IMR-90 (cell line): ENCODE measurements at regions not wholly inside any gene's neighbourhood (a gene's known extent, or its start where the extent isn't known, plus 50 kb on each side); places are given as distances from the start of the nearest gene placed in this dataset.

ENCODE experiments used
- ATAC-seq: fragments of 200-7000 bp; cut with Tn5 transposase; 2 replicates; pipeline ENCODE4 v1.9.1; 2020; ENCODE audit warnings: low read depth, mild to moderate bottlenecking, moderate library complexity
- BruUV-seq: library from RNA; stranded (reverse); fragments of 400-500 nt; replicated peaks from 2 replicates; lab custom pipeline; 2021; lab: Mats Ljungman, UMichigan
- CTCF ChIA-PET: fragments of 300-600 bp; formaldehyde crosslinking; extraction: SDS; loops from one replicate; lab custom pipeline; 2021; ENCODE audit warnings: antibody characterized with exemption; lab: Yijun Ruan, JAX
- POLR2A ChIA-PET: fragments of 300-600 bp; sonication (Branson Sonifier 250); formaldehyde crosslinking; loops from one replicate; lab custom pipeline; 2022; ENCODE audit warnings: antibody characterized with exemption; ENCODE audit not compliant: unreplicated experiment; lab: Charles Lee
- DNase-seq: peaks from one replicate; pipeline ENCODE4 v3.0.0; 2013
- H2AFZ ChIP-seq: replicated peaks from 2 replicates; pipeline ENCODE3; 2013; ENCODE audit warnings: low read length, mild to moderate bottlenecking; ENCODE audit not compliant: poor library complexity
- H2AK5ac ChIP-seq: 2 replicates; pipeline ENCODE4 v1.6.1; 2013; ENCODE audit warnings: low read depth, low read length, inconsistent platforms
- H2AK9ac ChIP-seq: replicated peaks from 2 replicates; pipeline ENCODE3; 2013; ENCODE audit warnings: mild to moderate bottlenecking, low read depth, low read length, moderate library complexity; ENCODE audit not compliant: poor library complexity
- H2BK120ac ChIP-seq: 2 replicates; pipeline ENCODE4 v1.6.1; 2013; ENCODE audit warnings: low read depth, low read length, inconsistent platforms
- H2BK15ac ChIP-seq: 3 replicates; pipeline ENCODE4 v1.6.1; 2013; ENCODE audit warnings: low read depth, low read length, inconsistent platforms
- H2BK20ac ChIP-seq: 2 replicates; pipeline ENCODE4 v1.6.1; 2013; ENCODE audit warnings: low read depth, mild to moderate bottlenecking, inconsistent platforms, low read length, moderate library complexity
- H2BK5ac ChIP-seq: 2 replicates; pipeline ENCODE4 v1.6.1; 2013; ENCODE audit warnings: mild to moderate bottlenecking, low read depth, low read length, inconsistent platforms; ENCODE audit not compliant: poor library complexity, severe bottlenecking
- H3K14ac ChIP-seq: replicated peaks from 2 replicates; pipeline ENCODE4 v1.6.1; 2013; ENCODE audit warnings: low read depth, low read length, inconsistent platforms
- H3K18ac ChIP-seq: 2 replicates; pipeline ENCODE4 v1.6.1; 2013; ENCODE audit warnings: low read depth, low read length, control low read depth
- H3K23ac ChIP-seq: 2 replicates; pipeline ENCODE4 v1.6.1; 2013; ENCODE audit warnings: low read depth, low read length, inconsistent platforms
- H3K27ac ChIP-seq: 2 replicates; pipeline ENCODE4 v1.5.1; 2013; ENCODE audit warnings: mild to moderate bottlenecking, control low read depth, low read length; ENCODE audit not compliant: insufficient read depth
- H3K27me3 ChIP-seq: 2 replicates; pipeline ENCODE4 v1.6.1; 2013; ENCODE audit warnings: low read length; ENCODE audit not compliant: control insufficient read depth, insufficient read depth
- H3K36me3 ChIP-seq: 2 replicates; pipeline ENCODE4 v1.6.1; 2013; ENCODE audit warnings: low read length, mixed read lengths; ENCODE audit not compliant: control insufficient read depth, insufficient read depth
- H3K4ac ChIP-seq: 2 replicates; pipeline ENCODE4 v1.6.1; 2013; ENCODE audit warnings: low read depth, low read length, inconsistent platforms
- H3K4me1 ChIP-seq: 2 replicates; pipeline ENCODE4 v1.6.1; 2013; ENCODE audit warnings: low read length, mixed read lengths; ENCODE audit not compliant: control insufficient read depth, insufficient read depth
- H3K4me2 ChIP-seq: 2 replicates; pipeline ENCODE4 v1.6.1; 2013; ENCODE audit warnings: low read depth, mild to moderate bottlenecking, control low read depth, low read length, moderate library complexity
- H3K4me3 ChIP-seq: 2 replicates; pipeline ENCODE4 v1.5.1; 2013; ENCODE audit warnings: low read depth, mild to moderate bottlenecking, control low read depth, low read length, moderate library complexity; ENCODE audit not compliant: insufficient read depth
- H3K56ac ChIP-seq: 2 replicates; pipeline ENCODE4 v1.6.1; 2013; ENCODE audit warnings: low read length, inconsistent platforms; ENCODE audit not compliant: insufficient read depth; ENCODE audit errors: extremely low read depth
- H3K79me1 ChIP-seq, 2 experiments: 2 replicates each; pipeline ENCODE4 v1.6.1; 2013; ENCODE audit warnings: low read length in 2 of 2, inconsistent platforms in 1 of 2, low read depth in 1 of 2
- H3K9ac ChIP-seq: 2 replicates; pipeline ENCODE4 v1.6.1; 2013; ENCODE audit warnings: low read depth, low read length, control low read depth
- H3K9me1 ChIP-seq: 2 replicates; pipeline ENCODE4 v1.6.1; 2013; ENCODE audit warnings: low read length, inconsistent platforms; ENCODE audit not compliant: insufficient read depth
- H3K9me3 ChIP-seq: 2 replicates; pipeline ENCODE4 v1.6.1; 2013; ENCODE audit warnings: low read length; ENCODE audit not compliant: control insufficient read depth, insufficient read depth
- H4K20me1 ChIP-seq: 2 replicates; pipeline ENCODE4 v1.6.1; 2013; ENCODE audit warnings: low read length, inconsistent platforms; ENCODE audit not compliant: insufficient read depth
- H4K5ac ChIP-seq: 2 replicates; pipeline ENCODE4 v1.6.1; 2013; ENCODE audit warnings: mild to moderate bottlenecking, low read depth, low read length, control low read depth
- H4K8ac ChIP-seq, 2 experiments: 2 replicates each; pipeline ENCODE4 v1.6.1; 2013; ENCODE audit warnings: low read depth in 2 of 2, low read length in 2 of 2, control low read depth in 1 of 2, inconsistent platforms in 1 of 2
- H4K91ac ChIP-seq: 2 replicates; pipeline ENCODE4 v1.6.1; 2013; ENCODE audit warnings: low read depth, low read length, inconsistent platforms; ENCODE audit not compliant: insufficient read depth
- BHLHE40 ChIP-seq: fragments of 150-350 bp; IDR thresholded peaks from 2 replicates; pipeline ENCODE4 v1.6.1; 2016; ENCODE audit warnings: mild to moderate bottlenecking, low read depth, low read length
- CEBPB ChIP-seq: IDR thresholded peaks from 2 replicates; pipeline ENCODE4 v1.6.1; 2012; ENCODE audit warnings: low read depth, low read length, improper control_type of control experiment
- CTCF ChIP-seq: conservative IDR thresholded peaks from 2 replicates; pipeline ENCODE4 v1.5.1; 2012; ENCODE audit warnings: mild to moderate bottlenecking, low read depth, low read length, improper control_type of control experiment
- ELK1 ChIP-seq: fragments of 150-350 bp; IDR thresholded peaks from 2 replicates; pipeline ENCODE4 v1.6.1; 2016; ENCODE audit warnings: low read depth, mild to moderate bottlenecking, low read length, moderate library complexity, borderline replicate concordance
- FOS ChIP-seq: fragments of 150-350 bp; IDR thresholded peaks from 2 replicates; pipeline ENCODE4 v1.6.1; 2016; ENCODE audit warnings: low read depth, low read length
- MAZ ChIP-seq: IDR thresholded peaks from 2 replicates; pipeline ENCODE4 v1.6.1; 2012; ENCODE audit warnings: low read depth, mild to moderate bottlenecking, low read length, improper control_type of control experiment, moderate library complexity, borderline replicate concordance
- NFE2L2 ChIP-seq: fragments of 150-350 bp; IDR thresholded peaks from 2 replicates; pipeline ENCODE4 v1.6.1; 2016; ENCODE audit warnings: low read depth, mild to moderate bottlenecking, low read length
- POLR2A ChIP-seq: IDR thresholded peaks from 2 replicates; pipeline ENCODE4 v1.6.1; 2012; ENCODE audit warnings: mild to moderate bottlenecking, low read depth, low read length
- RAD21 ChIP-seq: IDR thresholded peaks from 2 replicates; pipeline ENCODE4 v1.6.1; 2012; ENCODE audit warnings: low read length, improper control_type of control experiment
- RFX5 ChIP-seq: IDR thresholded peaks from 2 replicates; pipeline ENCODE4 v1.8.0; 2012; ENCODE audit warnings: low read depth, mild to moderate bottlenecking, low read length, moderate library complexity
- WGBS, 2 experiments: methylation state at CpG; one replicate each; pipeline versions ENCODE4 v1.1.5 to v1.1.7; 2013; ENCODE audit warnings: missing lambda C conversion rate in 2 of 2; ENCODE audit not compliant: insufficient read length in 1 of 2; ENCODE audit errors: extremely low coverage in 2 of 2; 5-methylcytosine and 5-hydroxymethylcytosine counted together
- dilution Hi-C: fragments of 300-500 bp; cut with HindIII; formaldehyde crosslinking; loops from one replicate; pipeline ENCODE4 v1.14.3; 2018; ENCODE audit warnings: low sequenced_read_pairs; ENCODE audit not compliant: unreplicated experiment
- in situ Hi-C: fragments of 300-500 bp; cut with MboI; formaldehyde crosslinking; loops from 3 replicates; pipeline ENCODE4 v1.14.3; 2019; ENCODE audit warnings: low sequenced_read_pairs, inconsistent platforms, mixed read lengths
- intact Hi-C: fragments of 100-400 bp; cut with micrococcal nuclease; formaldehyde crosslinking; loops from 2 replicates; pipeline ENCODE4 v1.10.0; 2022

DNA sequence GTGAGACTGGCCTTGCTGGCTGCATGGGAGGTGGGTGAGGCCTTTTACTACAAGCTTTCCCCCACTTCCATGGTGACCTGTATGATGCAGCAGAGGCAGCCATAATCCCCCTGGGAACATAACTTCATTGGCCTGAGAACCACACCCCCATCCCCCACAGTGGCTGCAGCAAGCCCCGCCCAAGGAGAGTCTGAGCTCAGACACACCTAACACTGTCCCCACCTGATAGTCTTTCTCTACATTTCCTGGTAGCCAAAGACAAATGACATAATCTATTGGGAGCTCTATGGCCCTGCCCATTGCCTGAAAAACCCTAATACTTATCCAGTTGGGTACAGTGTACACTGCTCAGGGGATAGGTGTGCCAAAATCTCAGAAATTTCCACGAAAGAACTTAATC lies 62.6 kb downstream of the GLUD2 start:
- H3K4me2 ChIP-seq: no peak overlapping the region
- H2BK5ac ChIP-seq: no peak overlapping the region
- no peak overlapping the region for H3K18ac ChIP-seq
- POLR2A ChIA-PET: no interaction called here
- no peaks in the 10 kb centered on the region for H3K9me1 ChIP-seq
- no peaks in the 10 kb centered on the region for H3K36me3 ChIP-seq
- H2AFZ ChIP-seq: no peak overlapping the region
- in situ Hi-C loops (no loop called here), dilution Hi-C loops (no loop called here), intact Hi-C loops (no loop called here)
- H3K14ac ChIP-seq: no peak overlapping the region
- no TSS peak for BruUV-seq
- H3K23ac ChIP-seq: no peak overlapping the region
- DNase-seq: no peak
- no peak overlapping the region for H2BK20ac ChIP-seq
- no peaks in the 10 kb centered on the region for H3K4me1 ChIP-seq
- CTCF ChIA-PET: no interaction called here
- no peaks in the 10 kb centered on the region; the same call in 1 of the 2 replicates for H3K9me3 ChIP-seq
- no peak overlapping the region for H4K91ac ChIP-seq
- no peak overlapping the region for H4K5ac ChIP-seq
- H3K4me3 ChIP-seq: no peak overlapping the region
- H2BK120ac ChIP-seq: no peak overlapping the region
- H2BK15ac ChIP-seq: no peak overlapping the region
- H3K27me3 ChIP-seq: no peaks in the 10 kb centered on the region
- H2AK9ac ChIP-seq: no peak overlapping the region
- TF ChIP-seq BHLHE40 (no peak), NFE2L2 (no peak), RFX5 (no peak), CTCF (no peak), RAD21 (no peak), FOS (no peak), CEBPB (no peak), MAZ (no peak), POLR2A (no peak), ELK1 (no peak)
- H2AK5ac ChIP-seq: no peak overlapping the region
- H4K8ac ChIP-seq: no peak overlapping the region
- no peaks in the 10 kb centered on the region for H3K79me1 ChIP-seq
- no peak overlapping the region for H3K9ac ChIP-seq
- no peak overlapping the region for H3K4ac ChIP-seq
- WGBS, 2 experiments: no CpG with 5 or more reads among the region's 2 CpGs
- no peak overlapping the region for H3K27ac ChIP-seq
- H3K56ac ChIP-seq: no peak overlapping the region
- ATAC-seq: no peak
- no peaks in the 10 kb centered on the region for H4K20me1 ChIP-seq
